Thoracic aorta (tissue), 2 donors: ENCODE measurements at regions not wholly inside any gene's neighbourhood (a gene's known extent, or its start where the extent isn't known, plus 50 kb on each side); places are given as distances from the start of the nearest gene placed in this dataset.

ENCODE experiments used
- ATAC-seq: fragments of 150-250 bp; one replicate; pipeline ENCODE4 v1.8.0; 2017; ENCODE audit warnings: low read depth; ENCODE audit not compliant: insufficient number of reproducible peaks, low FRiP score
- DNase-seq: peaks from one replicate; pipeline ENCODE4 v3.0.0-alpha.2; 2020; ENCODE audit warnings: low spot score
- H3K27ac ChIP-seq, 2 donors: fragments of 200-600 bp; sonication (generic); 1 replicate in 1 of 2; 2 replicates in 1 of 2; pipeline ENCODE4 v1.5.1; 2016; ENCODE audit warnings: mild to moderate bottlenecking in 2 of 2, moderate library complexity in 2 of 2
- H3K27me3 ChIP-seq: fragments of 200-600 bp; sonication (generic); replicated peaks from 2 replicates; pipeline ENCODE4 v1.6.0; 2016; ENCODE audit warnings: mild to moderate bottlenecking; ENCODE audit not compliant: insufficient read depth
- H3K36me3 ChIP-seq: fragments of 200-600 bp; sonication (generic); one replicate; pipeline ENCODE4 v1.5.1; 2016
- H3K4me1 ChIP-seq, 2 donors: fragments of 200-600 bp; sonication (generic); 1 replicate in 1 of 2; 2 replicates in 1 of 2; pipeline versions ENCODE4 v1.5.1 to v1.6.0; 2016; ENCODE audit warnings: low read depth in 2 of 2, mild to moderate bottlenecking in 1 of 2; ENCODE audit not compliant: control insufficient read depth in 1 of 2
- H3K4me3 ChIP-seq: fragments of 200-600 bp; sonication (generic); 2 replicates; pipeline ENCODE4 v1.5.1; 2016; ENCODE audit warnings: mild to moderate bottlenecking
- H3K9me3 ChIP-seq: fragments of 200-600 bp; sonication (generic); 2 replicates; pipeline ENCODE4 v1.5.1; 2016
- CTCF ChIP-seq: fragments of 200-600 bp; sonication (generic); IDR thresholded peaks from one replicate; pipeline ENCODE4 v1.5.1; 2019; ENCODE audit warnings: antibody characterized with exemption

DNA sequence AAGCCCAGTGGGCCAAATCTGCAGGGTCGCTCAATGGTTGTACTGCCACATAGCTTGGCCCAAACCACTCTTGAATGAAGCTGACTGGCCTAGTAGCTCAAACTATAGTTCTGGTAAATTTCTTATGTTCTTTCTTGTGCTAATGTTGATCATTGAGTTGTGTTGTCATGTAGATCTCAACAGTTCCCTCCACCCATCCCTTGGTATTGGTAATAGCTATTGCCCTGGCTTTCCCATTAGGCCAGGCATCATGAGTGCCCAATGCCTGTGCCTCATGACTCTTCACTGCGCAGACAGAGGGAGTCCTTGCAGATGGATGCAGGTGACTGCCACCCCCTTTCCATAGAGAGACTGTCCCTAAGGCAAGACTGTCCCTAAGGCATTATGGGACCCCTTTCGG is 988.4 kb downstream of the KCNMA1 start:
- no peak overlapping the region for H3K27ac ChIP-seq
- H3K36me3 ChIP-seq: no peaks in the 10 kb centered on the region
- peaks cover 0 to 9% of the 10 kb centered on the region in 2 donors for H3K4me1 ChIP-seq
- ATAC-seq (no peak), DNase-seq (no peak)
- TF ChIP-seq CTCF: no peak
- H3K4me3 ChIP-seq: no peak overlapping the region
- no peaks in the 10 kb centered on the region for H3K9me3 ChIP-seq
- no peaks in the 10 kb centered on the region for H3K27me3 ChIP-seq

DNA sequence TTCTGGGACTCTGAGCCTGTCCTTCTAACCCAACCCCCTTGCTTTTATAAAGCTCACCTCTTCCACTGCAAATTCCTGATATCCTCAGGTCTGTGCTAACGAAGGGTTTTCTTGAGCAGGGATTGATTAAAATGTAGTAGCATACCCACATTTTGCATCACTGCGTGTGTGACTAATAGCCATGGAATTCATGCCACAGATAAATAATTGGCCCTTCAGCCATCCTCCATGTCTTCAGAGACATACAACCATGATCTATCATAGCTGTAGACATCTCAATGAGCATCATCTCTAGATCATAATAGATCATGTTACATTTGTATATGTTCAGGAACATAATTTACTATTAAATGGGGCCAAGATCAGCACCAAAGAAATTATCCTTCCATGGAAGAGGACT is 990.3 kb downstream of the KCNMA1 start:
- no peak for TF ChIP-seq CTCF
- DNase-seq: no peak
- no peaks in the 10 kb centered on the region for H3K27me3 ChIP-seq
- H3K4me1 ChIP-seq: peaks cover 0 to 9% of the 10 kb centered on the region in 2 donors
- no peaks in the 10 kb centered on the region for H3K36me3 ChIP-seq
- no peaks in the 10 kb centered on the region for H3K9me3 ChIP-seq
- no peak overlapping the region for H3K4me3 ChIP-seq
- no peak for ATAC-seq
- no peak overlapping the region for H3K27ac ChIP-seq

- ATAC-seq (no peak), DNase-seq (no peak)
- Histone ChIP-seq H3K4me3 (no peak overlapping the region), H3K27ac (no peak overlapping the region), H3K4me1 (peaks cover 0 to 9% of the 10 kb centered on the region in 2 donors), H3K9me3 (no peaks in the 10 kb centered on the region), H3K36me3 (no peaks in the 10 kb centered on the region), H3K27me3 (no peaks in the 10 kb centered on the region)
- TF ChIP-seq CTCF: no peak
Observed at GRCh38 chr10:76645341-76645740, 992.3 kb downstream of the KCNMA1 start.

GRCh38 chr10:76644476-76644875 is 993.1 kb downstream of the KCNMA1 start:
- Histone ChIP-seq H3K4me3 (no peak overlapping the region), H3K27me3 (no peaks in the 10 kb centered on the region), H3K4me1 (peaks cover 0 to 3% of the 10 kb centered on the region in 2 donors), H3K36me3 (no peaks in the 10 kb centered on the region), H3K27ac (no peak overlapping the region), H3K9me3 (no peaks in the 10 kb centered on the region)
- ATAC-seq (no peak), DNase-seq (no peak)
- TF ChIP-seq CTCF: no peak

- ATAC-seq: no peak
Observed at GRCh38 chr10:76643511-76643911, 994.1 kb downstream of the KCNMA1 start.

More at GRCh38 chr10:76643511-76643911, 994.1 kb downstream of the KCNMA1 start:
- H3K9me3 ChIP-seq: no peaks in the 10 kb centered on the region
- H3K27ac ChIP-seq: no peak overlapping the region
- no peaks in the 10 kb centered on the region for H3K4me1 ChIP-seq
- TF ChIP-seq CTCF: no peak
- no peak overlapping the region for H3K4me3 ChIP-seq
- H3K27me3 ChIP-seq: no peaks in the 10 kb centered on the region
- H3K36me3 ChIP-seq: no peaks in the 10 kb centered on the region
- DNase-seq: no peak
